B cell (primary cell): ENCODE measurements at regions not wholly inside any gene's neighbourhood (a gene's known extent, or its start where the extent isn't known, plus 50 kb on each side); places are given as distances from the start of the nearest gene placed in this dataset.

Experiments
- CTCF ChIP-seq: fragments of 200-600 bp; IDR thresholded peaks from one replicate; pipeline ENCODE4 v1.8.0; 2022; ENCODE audit warnings: antibody characterized with exemption, mild to moderate bottlenecking
- EZH2 ChIP-seq: IDR thresholded peaks from 2 replicates; pipeline ENCODE4 v1.6.1; 2012; ENCODE audit warnings: borderline replicate concordance, low read depth, mild to moderate bottlenecking, moderate library complexity, low read length; ENCODE audit not compliant: insufficient read depth, poor library complexity, severe bottlenecking

- no peak for TF ChIP-seq CTCF
- TF ChIP-seq EZH2: no peak
Observed at GRCh38 chr21:38916214-38916964, 110.7 kb downstream of the ETS2 start.
